Neural cell (in vitro differentiated cells): ENCODE measurements at regions not wholly inside any gene's neighbourhood (a gene's known extent, or its start where the extent isn't known, plus 50 kb on each side); places are given as distances from the start of the nearest gene placed in this dataset.

Experiments
- H2AFZ ChIP-seq: fragments of 200-600, 300-800 bp; sonication (generic), shearing (Covaris generic); 2 replicates; pipeline ENCODE4 v1.6.0; 2014; ENCODE audit warnings: low read depth, mild to moderate bottlenecking, antibody characterized with exemption, low read length, moderate library complexity
- H3F3A ChIP-seq: fragments of 200-600 bp; shearing (Covaris generic); 2 replicates; pipeline ENCODE4 v1.6.1; 2016; ENCODE audit warnings: mild to moderate bottlenecking, moderate library complexity, mixed read lengths, antibody characterized with exemption, low read length; ENCODE audit not compliant: insufficient read depth, poor library complexity, severe bottlenecking
- H3K27ac ChIP-seq: fragments of 200-600, 300-800 bp; sonication (generic), shearing (Covaris generic); 2 replicates; pipeline ENCODE4 v1.5.1; 2014; ENCODE audit warnings: mild to moderate bottlenecking, low read length, moderate library complexity
- H3K27me3 ChIP-seq: fragments of 300-800, 200-600 bp; sonication (generic), shearing (Covaris generic); 2 replicates; pipeline ENCODE4 v1.6.0; 2014; ENCODE audit warnings: mild to moderate bottlenecking, low read depth, low read length, moderate library complexity; ENCODE audit not compliant: insufficient read depth
- H3K36me3 ChIP-seq: fragments of 300-800, 200-600 bp; sonication (generic), shearing (Covaris generic); 2 replicates; pipeline ENCODE4 v1.5.1; 2014; ENCODE audit warnings: mild to moderate bottlenecking, antibody characterized with exemption, low read length, moderate library complexity; ENCODE audit not compliant: insufficient read depth
- H3K4me2 ChIP-seq: fragments of 300-800, 200-600 bp; sonication (generic), shearing (Covaris generic); 2 replicates; pipeline ENCODE4 v1.6.0; 2014; ENCODE audit warnings: mild to moderate bottlenecking, low read length
- H3K4me3 ChIP-seq: fragments of 300-800, 200-600 bp; sonication (generic), shearing (Covaris generic); 2 replicates; pipeline ENCODE4 v1.5.1; 2014; ENCODE audit warnings: mild to moderate bottlenecking, low read length, moderate library complexity
- H3K79me2 ChIP-seq: fragments of 200-600 bp; shearing (Covaris generic); replicated peaks from 2 replicates; pipeline ENCODE4 v1.6.0; 2014; ENCODE audit warnings: mild to moderate bottlenecking, low read length, moderate library complexity; ENCODE audit not compliant: insufficient read depth
- H3K9ac ChIP-seq: fragments of 300-800, 200-600 bp; sonication (generic), shearing (Covaris generic); 2 replicates; pipeline ENCODE4 v1.6.1; 2016; ENCODE audit warnings: mild to moderate bottlenecking, low read length, mixed read lengths
- H3K9me2 ChIP-seq: fragments of 200-600 bp; shearing (Covaris generic); 2 replicates; pipeline ENCODE4 v1.6.1; 2016; ENCODE audit warnings: mild to moderate bottlenecking, low read length, mixed read lengths; ENCODE audit not compliant: insufficient read depth
- H3K9me3 ChIP-seq: fragments of 200-600, 300-800 bp; sonication (generic), shearing (Covaris generic); 2 replicates; pipeline ENCODE4 v1.6.1; 2016; ENCODE audit warnings: mild to moderate bottlenecking, mixed run types, low read length, moderate library complexity, mixed read lengths
- H4K20me1 ChIP-seq: fragments of 200-600 bp; shearing (Covaris generic); 2 replicates; pipeline ENCODE4 v1.6.1; 2016; ENCODE audit warnings: mild to moderate bottlenecking, mixed run types; ENCODE audit not compliant: insufficient read depth
- CTCF ChIP-seq: fragments of 450-650 bp; IDR thresholded peaks from 2 replicates; pipeline ENCODE4 v1.5.1; 2014; ENCODE audit warnings: antibody characterized with exemption, mild to moderate bottlenecking, moderate library complexity; ENCODE audit not compliant: poor library complexity, severe bottlenecking
- EP300 ChIP-seq: fragments of 450-650 bp; conservative IDR thresholded peaks from 2 replicates; pipeline ENCODE4 v1.6.1; 2014; ENCODE audit warnings: antibody characterized with exemption, mild to moderate bottlenecking, moderate library complexity; ENCODE audit not compliant: poor library complexity, severe bottlenecking
- EZH2 ChIP-seq: fragments of 200-600, 300-800 bp; shearing (Covaris generic), sonication (generic); IDR thresholded peaks from 2 replicates; pipeline ENCODE4 v1.6.1; 2014; ENCODE audit warnings: antibody characterized with exemption, low read length, borderline replicate concordance, mild to moderate bottlenecking; ENCODE audit not compliant: insufficient read depth, poor library complexity, severe bottlenecking
- MXI1 ChIP-seq: fragments of 450-650 bp; conservative IDR thresholded peaks from 2 replicates; pipeline ENCODE4 v1.6.1; 2014; ENCODE audit warnings: antibody characterized with exemption, mild to moderate bottlenecking; ENCODE audit not compliant: poor library complexity, severe bottlenecking
- POLR2AphosphoS5 ChIP-seq: IDR thresholded peaks from 2 replicates; pipeline ENCODE4 v1.6.1; 2012
- RAD21 ChIP-seq: fragments of 450-650 bp; conservative IDR thresholded peaks from 2 replicates; pipeline ENCODE4 v1.6.1; 2014; ENCODE audit warnings: antibody characterized with exemption, mild to moderate bottlenecking, moderate library complexity
- SMC3 ChIP-seq: fragments of 450-650 bp; conservative IDR thresholded peaks from 2 replicates; pipeline ENCODE4 v1.6.1; 2014; ENCODE audit warnings: antibody characterized with exemption, mild to moderate bottlenecking, moderate library complexity; ENCODE audit not compliant: poor library complexity
- TAF1 ChIP-seq: IDR thresholded peaks from 2 replicates; pipeline ENCODE4 v1.6.1; 2012; ENCODE audit warnings: low read depth
- TF ChIP-seq, protein P1 (sequence below): IDR thresholded peaks from 2 replicates; pipeline ENCODE4 v1.6.1; 2012; ENCODE audit warnings: borderline replicate concordance

DNA sequence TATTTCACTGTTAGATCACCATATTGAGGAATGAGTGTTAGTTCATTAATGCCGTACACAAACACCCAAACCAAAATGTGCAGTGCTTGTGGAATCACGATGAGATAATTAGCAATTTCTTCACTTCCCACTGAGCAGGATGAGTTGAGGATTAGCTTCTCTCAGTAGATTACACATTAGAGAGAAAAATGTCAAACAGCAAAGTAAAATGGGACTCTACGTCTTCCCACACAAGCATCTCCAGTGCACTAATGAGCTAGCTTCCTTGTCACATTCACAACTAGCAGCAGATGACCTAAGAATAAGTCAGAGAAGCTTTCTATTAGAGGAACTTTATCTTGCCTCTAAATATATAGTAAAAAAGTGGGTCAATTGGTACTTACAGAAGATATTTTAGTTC is 926.9 kb downstream of the TSN start:
- Histone ChIP-seq H3K9me2 (no peaks in the 10 kb centered on the region), H3K4me2 (no peak overlapping the region), H3K9ac (no peak overlapping the region), H3K27me3 (no peaks in the 10 kb centered on the region), H3K36me3 (no peaks in the 10 kb centered on the region), H2AFZ (no peak overlapping the region), H3F3A (no peaks in the 10 kb centered on the region), H3K4me3 (no peak overlapping the region), H3K9me3 (no peaks in the 10 kb centered on the region), H3K79me2 (no peaks in the 10 kb centered on the region), H3K27ac (no peak overlapping the region), H4K20me1 (no peaks in the 10 kb centered on the region)
- TF ChIP-seq MXI1 (no peak), CTCF (no peak), EP300 (no peak), RAD21 (no peak), EZH2 (no peak), POLR2AphosphoS5 (no peak), SMC3 (no peak), TAF1 (no peak)
- TF ChIP-seq, protein P1, sequence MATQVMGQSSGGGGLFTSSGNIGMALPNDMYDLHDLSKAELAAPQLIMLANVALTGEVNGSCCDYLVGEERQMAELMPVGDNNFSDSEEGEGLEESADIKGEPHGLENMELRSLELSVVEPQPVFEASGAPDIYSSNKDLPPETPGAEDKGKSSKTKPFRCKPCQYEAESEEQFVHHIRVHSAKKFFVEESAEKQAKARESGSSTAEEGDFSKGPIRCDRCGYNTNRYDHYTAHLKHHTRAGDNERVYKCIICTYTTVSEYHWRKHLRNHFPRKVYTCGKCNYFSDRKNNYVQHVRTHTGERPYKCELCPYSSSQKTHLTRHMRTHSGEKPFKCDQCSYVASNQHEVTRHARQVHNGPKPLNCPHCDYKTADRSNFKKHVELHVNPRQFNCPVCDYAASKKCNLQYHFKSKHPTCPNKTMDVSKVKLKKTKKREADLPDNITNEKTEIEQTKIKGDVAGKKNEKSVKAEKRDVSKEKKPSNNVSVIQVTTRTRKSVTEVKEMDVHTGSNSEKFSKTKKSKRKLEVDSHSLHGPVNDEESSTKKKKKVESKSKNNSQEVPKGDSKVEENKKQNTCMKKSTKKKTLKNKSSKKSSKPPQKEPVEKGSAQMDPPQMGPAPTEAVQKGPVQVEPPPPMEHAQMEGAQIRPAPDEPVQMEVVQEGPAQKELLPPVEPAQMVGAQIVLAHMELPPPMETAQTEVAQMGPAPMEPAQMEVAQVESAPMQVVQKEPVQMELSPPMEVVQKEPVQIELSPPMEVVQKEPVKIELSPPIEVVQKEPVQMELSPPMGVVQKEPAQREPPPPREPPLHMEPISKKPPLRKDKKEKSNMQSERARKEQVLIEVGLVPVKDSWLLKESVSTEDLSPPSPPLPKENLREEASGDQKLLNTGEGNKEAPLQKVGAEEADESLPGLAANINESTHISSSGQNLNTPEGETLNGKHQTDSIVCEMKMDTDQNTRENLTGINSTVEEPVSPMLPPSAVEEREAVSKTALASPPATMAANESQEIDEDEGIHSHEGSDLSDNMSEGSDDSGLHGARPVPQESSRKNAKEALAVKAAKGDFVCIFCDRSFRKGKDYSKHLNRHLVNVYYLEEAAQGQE = no peak

DNA sequence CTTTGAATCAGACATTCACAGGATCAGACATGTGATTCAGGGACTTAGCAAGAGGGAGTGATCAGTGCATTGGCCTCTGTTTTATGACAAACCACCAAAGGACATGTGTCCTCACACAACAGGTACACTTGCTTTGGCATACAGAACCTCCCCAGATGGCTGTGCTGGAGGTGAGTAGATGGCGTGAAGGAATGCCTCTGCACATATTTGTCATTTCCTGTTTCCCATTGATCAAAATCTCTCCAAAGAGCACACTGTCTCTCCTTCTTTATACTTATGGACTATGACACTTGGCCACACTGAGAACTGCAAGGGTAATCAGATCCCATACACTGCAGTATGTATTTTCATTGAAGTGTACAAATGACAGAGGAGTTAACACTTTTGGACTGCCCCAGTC is 927.6 kb downstream of the TSN start:
- no peaks in the 10 kb centered on the region for H3K9me3 ChIP-seq
- H3K9ac ChIP-seq = no peak overlapping the region
- H4K20me1 ChIP-seq = no peaks in the 10 kb centered on the region
- no peaks in the 10 kb centered on the region for H3F3A ChIP-seq
- H3K79me2 ChIP-seq = no peaks in the 10 kb centered on the region
- no peak overlapping the region for H2AFZ ChIP-seq
- no peaks in the 10 kb centered on the region for H3K36me3 ChIP-seq
- no peak overlapping the region for H3K4me3 ChIP-seq
- TF ChIP-seq POLR2AphosphoS5 (no peak), CTCF (no peak), TAF1 (no peak), RAD21 (no peak), EZH2 (no peak), SMC3 (no peak), EP300 (no peak)
- TF ChIP-seq, protein P1 = no peak
- no peaks in the 10 kb centered on the region for H3K9me2 ChIP-seq
- H3K27ac ChIP-seq = no peak overlapping the region
- H3K4me2 ChIP-seq = no peak overlapping the region
- no peaks in the 10 kb centered on the region for H3K27me3 ChIP-seq
